ENCODE measurements at regions not wholly inside any gene's neighbourhood (a gene's known extent, or its start where the extent isn't known, plus 50 kb on each side); places are given as distances from the start of the nearest gene placed in this dataset.
A peak's percentile ranks its signal among the peaks of the same experiment; 100 is the strongest.
"Not testable (repeated sequence)": the region's sequence is repeated elsewhere in the genome, so short reads cannot be mapped to it uniquely, and the experiment has no call there.

- no peak for DNase-seq (ENCODE audit: low spot score)
These were observed 173.1 kb upstream of the CDIN1 start for GRCh38 chr15:36406366-36406765.

GRCh38 chr15:36406911-36407310 lies 172.5 kb upstream of the CDIN1 start:
- no peak for DNase-seq (ENCODE audit: low spot score)

GRCh38 chr15:36407647-36408046 lies 171.8 kb upstream of the CDIN1 start:
- peak; percentile 2 for DNase-seq (ENCODE audit: low spot score)

GRCh38 chr15:36409819-36410218 lies 169.6 kb upstream of the CDIN1 start:
- no peak for DNase-seq (ENCODE audit: low spot score)

GRCh38 chr15:36414670-36415069 lies 164.8 kb upstream of the CDIN1 start:
- no peak for DNase-seq (ENCODE audit: low spot score)

- no peak for DNase-seq (ENCODE audit: low spot score)
These were observed 163.8 kb upstream of the CDIN1 start for GRCh38 chr15:36415643-36416042.

GRCh38 chr15:36422631-36423030 lies 156.8 kb upstream of the CDIN1 start:
- no peak for DNase-seq (ENCODE audit: low spot score)

GRCh38 chr15:36426691-36427090 lies 152.7 kb upstream of the CDIN1 start:
- DNase-seq (ENCODE audit: low spot score), result no peak

GRCh38 chr15:36428102-36428845 lies 151.2 kb upstream of the CDIN1 start:
- peak; percentile 36 for DNase-seq (ENCODE audit: low spot score)

GRCh38 chr15:36429707-36430106 lies 149.7 kb upstream of the CDIN1 start:
- DNase-seq (ENCODE audit: low spot score), result no peak

- DNase-seq (ENCODE audit: low spot score), result no peak
These were observed 149.1 kb upstream of the CDIN1 start for GRCh38 chr15:36430280-36430679.

GRCh38 chr15:36430726-36431265 lies 148.6 kb upstream of the CDIN1 start:
- no peak for DNase-seq (ENCODE audit: low spot score)

- DNase-seq (ENCODE audit: low spot score), result no peak
These were observed 147.3 kb upstream of the CDIN1 start for GRCh38 chr15:36432161-36432560.

GRCh38 chr15:36434177-36434576 lies 145.2 kb upstream of the CDIN1 start:
- DNase-seq (ENCODE audit: low spot score), result no peak

GRCh38 chr15:36438499-36438898 lies 140.9 kb upstream of the CDIN1 start:
- no peak for DNase-seq (ENCODE audit: low spot score)

- no peak for DNase-seq (ENCODE audit: low spot score)
These were observed 132.1 kb upstream of the CDIN1 start for GRCh38 chr15:36447373-36447772.

- DNase-seq (ENCODE audit: low spot score), result no peak
These were observed 131.0 kb upstream of the CDIN1 start for GRCh38 chr15:36448418-36448817.

- DNase-seq (ENCODE audit: low spot score), result no peak
These were observed 130.3 kb upstream of the CDIN1 start for GRCh38 chr15:36449084-36449661.

GRCh38 chr15:36449662-36450145 lies 129.7 kb upstream of the CDIN1 start:
- DNase-seq (ENCODE audit: low spot score), result no peak

- not testable (repeated sequence) for DNase-seq (ENCODE audit: low spot score)
These were observed 125.2 kb upstream of the CDIN1 start for GRCh38 chr15:36454244-36454643.

GRCh38 chr15:36458411-36458810 lies 121.0 kb upstream of the CDIN1 start:
- DNase-seq (ENCODE audit: low spot score), result no peak

- DNase-seq (ENCODE audit: low spot score), result no peak
These were observed 114.1 kb upstream of the CDIN1 start for GRCh38 chr15:36465304-36465703.

GRCh38 chr15:36468746-36469145 lies 110.7 kb upstream of the CDIN1 start:
- no peak for DNase-seq (ENCODE audit: low spot score)
